Liver (tissue), 8 donors: ENCODE measurements at regions not wholly inside any gene's neighbourhood (a gene's known extent, or its start where the extent isn't known, plus 50 kb on each side); places are given as distances from the start of the nearest gene placed in this dataset.

ENCODE experiments used
- DNase-seq: peaks from one replicate; pipeline ENCODE4 v3.0.0-alpha.2; 2017; ENCODE audit warnings: low spot score
- H3K27ac ChIP-seq, 2 donors: one replicate each; pipeline ENCODE4 v1.7.0; 2013; ENCODE audit warnings: inconsistent platforms in 2 of 2, low read length in 2 of 2, control low read depth in 1 of 2, low read depth in 1 of 2, mild to moderate bottlenecking in 1 of 2
- H3K27me3 ChIP-seq, 4 donors: one replicate each; pipeline versions ENCODE4 v1.6.1 to v1.7.0; 2013; ENCODE audit warnings: low read length in 3 of 4, inconsistent platforms in 1 of 4, mild to moderate bottlenecking in 1 of 4, moderate library complexity in 1 of 4; ENCODE audit not compliant: control insufficient read depth in 4 of 4, insufficient read depth in 4 of 4
- H3K36me3 ChIP-seq, 4 donors: one replicate each; pipeline versions ENCODE4 v1.6.1 to v1.7.0; 2013; ENCODE audit warnings: low read length in 3 of 4, mild to moderate bottlenecking in 3 of 4, low read depth in 1 of 4, moderate library complexity in 1 of 4; ENCODE audit not compliant: control insufficient read depth in 4 of 4, insufficient read depth in 3 of 4
- H3K4me1 ChIP-seq, 4 donors: one replicate each; pipeline versions ENCODE4 v1.6.1 to v1.7.0; 2013; ENCODE audit warnings: low read length in 3 of 4, mild to moderate bottlenecking in 3 of 4, moderate library complexity in 1 of 4; ENCODE audit not compliant: control insufficient read depth in 4 of 4, insufficient read depth in 4 of 4
- H3K4me3 ChIP-seq, 3 donors: one replicate each; pipeline versions ENCODE4 v1.6.1 to v1.7.0; 2013; ENCODE audit warnings: low read length in 3 of 3, control low read depth in 1 of 3, low read depth in 1 of 3, mild to moderate bottlenecking in 1 of 3
- H3K9ac ChIP-seq, 2 donors: one replicate each; pipeline ENCODE4 v1.7.0; 2013; ENCODE audit warnings: low read length in 2 of 2, mild to moderate bottlenecking in 2 of 2, moderate library complexity in 2 of 2, control low read depth in 1 of 2, low read depth in 1 of 2
- H3K9me3 ChIP-seq, 4 donors: one replicate each; pipeline versions ENCODE4 v1.6.1 to v1.7.0; 2013; ENCODE audit warnings: low read length in 3 of 4; ENCODE audit not compliant: control insufficient read depth in 4 of 4
- EGR1 ChIP-seq, 2 donors: IDR thresholded peaks; 2 replicates each; pipeline ENCODE4 v1.6.1; 2016 to 2018; ENCODE audit warnings: antibody characterized with exemption in 2 of 2, low read depth in 2 of 2
- FOXA1 ChIP-seq: IDR thresholded peaks from 2 replicates; pipeline ENCODE4 v1.6.1; 2016; ENCODE audit warnings: antibody characterized with exemption
- GABPA ChIP-seq, 2 donors: IDR thresholded peaks in 1 of 2; conservative IDR thresholded peaks in 1 of 2; 2 replicates each; pipeline ENCODE4 v1.6.1; 2016; ENCODE audit warnings: antibody characterized with exemption in 2 of 2, mild to moderate bottlenecking in 1 of 2, moderate library complexity in 1 of 2
- HNF4A ChIP-seq, 2 donors: conservative IDR thresholded peaks; 2 replicates each; pipeline ENCODE4 v1.6.1; 2016; ENCODE audit warnings: antibody characterized with exemption in 2 of 2, mild to moderate bottlenecking in 2 of 2
- HNF4G ChIP-seq: IDR thresholded peaks from 2 replicates; pipeline ENCODE4 v1.6.1; 2016; ENCODE audit warnings: antibody characterized with exemption
- JUND ChIP-seq, 2 donors: IDR thresholded peaks; 2 replicates each; pipeline ENCODE4 v1.6.1; 2016; ENCODE audit warnings: antibody characterized with exemption in 2 of 2
- MAX ChIP-seq: IDR thresholded peaks from 2 replicates; pipeline ENCODE4 v1.6.1; 2016; ENCODE audit warnings: antibody characterized with exemption
- NR2F2 ChIP-seq: IDR thresholded peaks from 2 replicates; pipeline ENCODE4 v1.6.1; 2016; ENCODE audit warnings: antibody characterized with exemption
- RAD21 ChIP-seq, 2 donors: IDR thresholded peaks; 2 replicates each; pipeline ENCODE4 v1.6.1; 2016; ENCODE audit warnings: antibody characterized with exemption in 2 of 2, mild to moderate bottlenecking in 2 of 2
- REST ChIP-seq: IDR thresholded peaks from 2 replicates; pipeline ENCODE4 v1.6.1; 2016; ENCODE audit warnings: antibody characterized with exemption, mild to moderate bottlenecking
- RXRA ChIP-seq, 2 donors: IDR thresholded peaks; 2 replicates each; pipeline ENCODE4 v1.6.1; 2017 to 2018; ENCODE audit warnings: antibody characterized with exemption in 2 of 2, mild to moderate bottlenecking in 1 of 2
- SP1 ChIP-seq: IDR thresholded peaks from 2 replicates; pipeline ENCODE4 v1.6.1; 2018; ENCODE audit warnings: antibody characterized with exemption, mild to moderate bottlenecking
- TAF1 ChIP-seq: conservative IDR thresholded peaks from 2 replicates; pipeline ENCODE4 v1.6.1; 2016; ENCODE audit warnings: antibody characterized with exemption, mild to moderate bottlenecking
- YY1 ChIP-seq: IDR thresholded peaks from 2 replicates; pipeline ENCODE4 v1.6.1; 2016; ENCODE audit warnings: antibody characterized with exemption, mild to moderate bottlenecking
- WGBS: extraction: QIAGEN DNeasy Blood & Tissue Kit; methylation state at CpG from one replicate; pipeline ENCODE4 v1.1.7; 2013; 5-methylcytosine and 5-hydroxymethylcytosine counted together
- TF ChIP-seq, protein P1 (sequence below): fragments of 150-350 bp; IDR thresholded peaks from 2 replicates; pipeline ENCODE4 v1.5.1; 2017; ENCODE audit warnings: improper control_type of control experiment, low read depth, low read length; ENCODE audit not compliant: missing input control
- TF ChIP-seq, protein P2 (sequence below): IDR thresholded peaks from 2 replicates; pipeline ENCODE4 v1.6.1; 2016; ENCODE audit warnings: antibody characterized with exemption
- TF ChIP-seq, protein P3 (sequence below): IDR thresholded peaks from 2 replicates; pipeline ENCODE4 v1.6.1; 2016; ENCODE audit warnings: antibody characterized with exemption
- donor health status: healthy.
- donor health status: healthy.
- donor health status: healthy.
- donor health status: healthy.
- donor health status: healthy.

- TF ChIP-seq YY1 (no peak), TAF1 (no peak), RAD21 (IDR thresholded peaks at IDR 0.05) (no peak)
- TF ChIP-seq, protein P1, sequence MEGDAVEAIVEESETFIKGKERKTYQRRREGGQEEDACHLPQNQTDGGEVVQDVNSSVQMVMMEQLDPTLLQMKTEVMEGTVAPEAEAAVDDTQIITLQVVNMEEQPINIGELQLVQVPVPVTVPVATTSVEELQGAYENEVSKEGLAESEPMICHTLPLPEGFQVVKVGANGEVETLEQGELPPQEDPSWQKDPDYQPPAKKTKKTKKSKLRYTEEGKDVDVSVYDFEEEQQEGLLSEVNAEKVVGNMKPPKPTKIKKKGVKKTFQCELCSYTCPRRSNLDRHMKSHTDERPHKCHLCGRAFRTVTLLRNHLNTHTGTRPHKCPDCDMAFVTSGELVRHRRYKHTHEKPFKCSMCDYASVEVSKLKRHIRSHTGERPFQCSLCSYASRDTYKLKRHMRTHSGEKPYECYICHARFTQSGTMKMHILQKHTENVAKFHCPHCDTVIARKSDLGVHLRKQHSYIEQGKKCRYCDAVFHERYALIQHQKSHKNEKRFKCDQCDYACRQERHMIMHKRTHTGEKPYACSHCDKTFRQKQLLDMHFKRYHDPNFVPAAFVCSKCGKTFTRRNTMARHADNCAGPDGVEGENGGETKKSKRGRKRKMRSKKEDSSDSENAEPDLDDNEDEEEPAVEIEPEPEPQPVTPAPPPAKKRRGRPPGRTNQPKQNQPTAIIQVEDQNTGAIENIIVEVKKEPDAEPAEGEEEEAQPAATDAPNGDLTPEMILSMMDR, result no peak
Measured at GRCh38 chr16:55249936-55250335, 74.1 kb upstream of the IRX6 start (continued).

DNA sequence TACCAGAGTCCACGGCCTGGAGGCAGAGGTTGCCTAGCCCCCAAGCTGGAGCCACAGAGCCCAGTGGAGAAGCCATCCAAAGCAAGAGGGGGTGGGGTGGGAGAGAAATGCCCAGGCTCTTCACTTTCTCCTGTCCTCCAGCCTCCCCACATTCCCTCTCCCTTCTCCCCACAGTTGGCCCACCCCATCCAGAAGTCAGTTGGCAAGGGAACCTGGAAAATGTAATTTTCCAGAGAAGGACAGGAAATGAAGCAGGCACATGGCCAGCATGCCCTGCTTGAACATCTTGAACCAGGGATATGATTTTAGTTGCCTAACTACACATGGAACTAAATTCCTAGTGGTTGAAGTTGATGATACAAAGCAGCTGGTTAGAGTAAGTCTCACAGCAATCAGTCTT is 73.3 kb upstream of the IRX6 start:
- Histone ChIP-seq H3K27ac (no peak overlapping the region), H3K4me3 (no peak overlapping the region), H3K9me3 (peaks cover 0 to 4% (median 1%) of the 10 kb centered on the region in 4 donors), H3K27me3 (no peaks in the 10 kb centered on the region), H3K4me1 (no peaks in the 10 kb centered on the region), H3K9ac (no peak overlapping the region), H3K36me3 (no peaks in the 10 kb centered on the region)
- no peak for DNase-seq
- TF ChIP-seq EGR1 (IDR thresholded peaks at IDR 0.05; ENCODE audit: low read depth in 2 of 2), result no peak
- TF ChIP-seq, protein P2, sequence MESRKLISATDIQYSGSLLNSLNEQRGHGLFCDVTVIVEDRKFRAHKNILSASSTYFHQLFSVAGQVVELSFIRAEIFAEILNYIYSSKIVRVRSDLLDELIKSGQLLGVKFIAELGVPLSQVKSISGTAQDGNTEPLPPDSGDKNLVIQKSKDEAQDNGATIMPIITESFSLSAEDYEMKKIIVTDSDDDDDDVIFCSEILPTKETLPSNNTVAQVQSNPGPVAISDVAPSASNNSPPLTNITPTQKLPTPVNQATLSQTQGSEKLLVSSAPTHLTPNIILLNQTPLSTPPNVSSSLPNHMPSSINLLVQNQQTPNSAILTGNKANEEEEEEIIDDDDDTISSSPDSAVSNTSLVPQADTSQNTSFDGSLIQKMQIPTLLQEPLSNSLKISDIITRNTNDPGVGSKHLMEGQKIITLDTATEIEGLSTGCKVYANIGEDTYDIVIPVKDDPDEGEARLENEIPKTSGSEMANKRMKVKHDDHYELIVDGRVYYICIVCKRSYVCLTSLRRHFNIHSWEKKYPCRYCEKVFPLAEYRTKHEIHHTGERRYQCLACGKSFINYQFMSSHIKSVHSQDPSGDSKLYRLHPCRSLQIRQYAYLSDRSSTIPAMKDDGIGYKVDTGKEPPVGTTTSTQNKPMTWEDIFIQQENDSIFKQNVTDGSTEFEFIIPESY, result no peak
- no peak for TF ChIP-seq FOXA1
- no peak for TF ChIP-seq REST
- no peak for TF ChIP-seq MAX
- TF ChIP-seq HNF4G, result no peak
- no peak for TF ChIP-seq YY1
- no peak for TF ChIP-seq JUND (IDR thresholded peaks at IDR 0.05)
- TF ChIP-seq HNF4A (conservative IDR thresholded peaks at IDR 0.05), result no peak
- TF ChIP-seq GABPA (IDR thresholded peaks at IDR 0.05 in 1 of 2, conservative IDR thresholded peaks at IDR 0.05 in 1 of 2), result no peak
- TF ChIP-seq RXRA (IDR thresholded peaks at IDR 0.05), result no peak
- no peak for TF ChIP-seq NR2F2
- no peak for TF ChIP-seq SP1
- no peak for TF ChIP-seq RAD21 (IDR thresholded peaks at IDR 0.05)
- TF ChIP-seq, protein P3, sequence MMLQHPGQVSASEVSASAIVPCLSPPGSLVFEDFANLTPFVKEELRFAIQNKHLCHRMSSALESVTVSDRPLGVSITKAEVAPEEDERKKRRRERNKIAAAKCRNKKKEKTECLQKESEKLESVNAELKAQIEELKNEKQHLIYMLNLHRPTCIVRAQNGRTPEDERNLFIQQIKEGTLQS, result no peak
- 70% methylated on average over 1 of the region's 1 CpG for WGBS
